ENCODE measurements at regions not wholly inside any gene's neighbourhood (a gene's known extent, or its start where the extent isn't known, plus 50 kb on each side); places are given as distances from the start of the nearest gene placed in this dataset.

- TF ChIP-seq CTCF (IDR thresholded peaks at IDR 0.05; ENCODE audit: insufficient read depth, low read length, poor library complexity, severe bottlenecking) (no peak), EZH2phosphoT487 (conservative IDR thresholded peaks at IDR 0.05; ENCODE audit: low read length) (no peak)
Observed at GRCh38 chr10:90352288-90352687, 505.6 kb downstream of the HTR7 start.

GRCh38 chr10:90354914-90355313 lies 502.9 kb downstream of the HTR7 start:
- H2AFZ ChIP-seq (ENCODE audit: low read depth, low read length, severe bottlenecking), result no peak overlapping the region
- no peaks in the 10 kb centered on the region for H3K9me3 ChIP-seq (ENCODE audit: insufficient read depth, low read length)
- no peaks in the 10 kb centered on the region for H4K20me1 ChIP-seq (ENCODE audit: low read depth, low read length)
- no peak overlapping the region for H3K4me3 ChIP-seq (ENCODE audit: insufficient read depth, low read length, poor library complexity, severe bottlenecking)
- no peak for TF ChIP-seq CTCF (IDR thresholded peaks at IDR 0.05; ENCODE audit: insufficient read depth, low read length, poor library complexity, severe bottlenecking)
- TF ChIP-seq EZH2phosphoT487 (conservative IDR thresholded peaks at IDR 0.05; ENCODE audit: low read length), result no peak
- H3F3A ChIP-seq (ENCODE audit: insufficient read depth), result no peaks in the 10 kb centered on the region
- no peaks in the 10 kb centered on the region for H3K27me3 ChIP-seq (ENCODE audit: low read length)
- H3K9me2 ChIP-seq (replicated peaks; ENCODE audit: insufficient read depth, low read length), result no peaks in the 10 kb centered on the region
- H3K79me2 ChIP-seq (ENCODE audit: insufficient read depth, low read length), result no peaks in the 10 kb centered on the region
- H3K27ac ChIP-seq (ENCODE audit: low read depth, low read length), result no peak overlapping the region
- no peaks in the 10 kb centered on the region for H3K36me3 ChIP-seq (ENCODE audit: low read length)
- H3K4me2 ChIP-seq (ENCODE audit: low read depth, low read length, poor library complexity, severe bottlenecking), result no peak overlapping the region
- H3K9ac ChIP-seq (ENCODE audit: low read length), result no peak overlapping the region

More at GRCh38 chr10:90352288-90352687, 505.6 kb downstream of the HTR7 start:
- Histone ChIP-seq H3K79me2 (ENCODE audit: insufficient read depth, low read length) (no peaks in the 10 kb centered on the region), H3K4me2 (ENCODE audit: low read depth, low read length, poor library complexity, severe bottlenecking) (no peak overlapping the region), H3F3A (ENCODE audit: insufficient read depth) (no peaks in the 10 kb centered on the region), H3K27me3 (ENCODE audit: low read length) (no peaks in the 10 kb centered on the region), H3K36me3 (ENCODE audit: low read length) (no peaks in the 10 kb centered on the region), H4K20me1 (ENCODE audit: low read depth, low read length) (no peaks in the 10 kb centered on the region), H3K4me3 (ENCODE audit: insufficient read depth, low read length, poor library complexity, severe bottlenecking) (no peak overlapping the region), H3K27ac (ENCODE audit: low read depth, low read length) (no peak overlapping the region), H3K9me3 (ENCODE audit: insufficient read depth, low read length) (no peaks in the 10 kb centered on the region), H3K9me2 (replicated peaks; ENCODE audit: insufficient read depth, low read length) (no peaks in the 10 kb centered on the region), H2AFZ (ENCODE audit: low read depth, low read length, severe bottlenecking) (no peak overlapping the region), H3K9ac (ENCODE audit: low read length) (no peak overlapping the region)

GRCh38 chr10:90363799-90364483 lies 493.9 kb downstream of the HTR7 start:
- Histone ChIP-seq H4K20me1 (ENCODE audit: low read depth, low read length) (no peaks in the 10 kb centered on the region), H3K79me2 (ENCODE audit: insufficient read depth, low read length) (no peaks in the 10 kb centered on the region), H3K4me3 (ENCODE audit: insufficient read depth, low read length, poor library complexity, severe bottlenecking) (no peak overlapping the region), H3K9me2 (replicated peaks; ENCODE audit: insufficient read depth, low read length) (no peaks in the 10 kb centered on the region), H2AFZ (ENCODE audit: low read depth, low read length, severe bottlenecking) (no peak overlapping the region), H3K9ac (ENCODE audit: low read length) (no peak overlapping the region), H3K27me3 (ENCODE audit: low read length) (no peaks in the 10 kb centered on the region), H3K9me3 (ENCODE audit: insufficient read depth, low read length) (no peaks in the 10 kb centered on the region), H3K27ac (ENCODE audit: low read depth, low read length) (no peak overlapping the region), H3K4me2 (ENCODE audit: low read depth, low read length, poor library complexity, severe bottlenecking) (no peak overlapping the region), H3K36me3 (ENCODE audit: low read length) (no peaks in the 10 kb centered on the region), H3F3A (ENCODE audit: insufficient read depth) (no peaks in the 10 kb centered on the region)
- no peak for TF ChIP-seq CTCF (IDR thresholded peaks at IDR 0.05; ENCODE audit: insufficient read depth, low read length, poor library complexity, severe bottlenecking)
- no peak for TF ChIP-seq EZH2phosphoT487 (conservative IDR thresholded peaks at IDR 0.05; ENCODE audit: low read length)

All from SU-DHL-6 (cell line).